HepG2 (cell line): ENCODE measurements at regions not wholly inside any gene's neighbourhood (a gene's known extent, or its start where the extent isn't known, plus 50 kb on each side); places are given as distances from the start of the nearest gene placed in this dataset.
A peak's percentile ranks its signal among the peaks of the same experiment; 100 is the strongest.

Experiments
- ATAC-seq: fragments of 200-7000 bp; cut with Tn5 transposase; 3 replicates; pipeline ENCODE4 v1.9.1; 2020; ENCODE audit warnings: mild to moderate bottlenecking, moderate library complexity
- BruUV-seq: library from RNA; stranded (reverse); fragments of 400-500 nt; replicated peaks from 2 replicates; lab custom pipeline; 2021; lab: Mats Ljungman, UMichigan
- CTCF ChIA-PET: fragments of 300-600 bp; formaldehyde crosslinking; extraction: SDS; loops from one replicate; lab custom pipeline; 2021; ENCODE audit warnings: low total read pairs, inconsistent platforms, low intra/inter-chr PET ratio; lab: Yijun Ruan, JAX
- POLR2A ChIA-PET: fragments of 350-600 bp; sonication (Branson Sonifier 250); formaldehyde crosslinking; loops from one replicate; lab custom pipeline; 2020; ENCODE audit warnings: antibody characterized with exemption, inconsistent platforms; lab: Yijun Ruan, JAX
- DNase-seq: peaks from one replicate; pipeline ENCODE4 v3.0.0-alpha.2; 2015; ENCODE audit warnings: low spot score
- FAIRE-seq: peaks from 3 replicates; lab custom pipeline; 2011; peaks lifted over from hg19 to GRCh38; lab: Jason Lieb, UNC
- H2AFZ ChIP-seq: one replicate; pipeline ENCODE4 v1.6.1; 2011; ENCODE audit warnings: low read length, inconsistent platforms
- H3K27ac ChIP-seq: fragments of 300-600 bp; 3 replicates; pipeline ENCODE4 v1.8.0; 2011; ENCODE audit warnings: mixed run types, mild to moderate bottlenecking, mixed read lengths, low read length, inconsistent platforms; ENCODE audit not compliant: insufficient read depth; ENCODE audit errors: extremely low read length
- H3K27me3 ChIP-seq, 2 experiments: fragments of 200-600 bp in 1 of 2; 2 replicates in 1 of 2; 3 replicates in 1 of 2; pipeline versions ENCODE4 v1.6.0 to v1.8.0; 2011; ENCODE audit warnings: low read length in 2 of 2, mild to moderate bottlenecking in 2 of 2, moderate library complexity in 2 of 2, inconsistent platforms in 1 of 2; ENCODE audit not compliant: insufficient read depth in 2 of 2, control insufficient read depth in 1 of 2
- H3K36me3 ChIP-seq, 2 experiments: fragments of 200-600 bp in 1 of 2; replicated peaks in 1 of 2; 2 replicates in 1 of 2; 3 replicates in 1 of 2; pipeline versions ENCODE4 v1.5.1 to v1.8.0; 2011; ENCODE audit warnings: low read length in 2 of 2, inconsistent platforms in 1 of 2; ENCODE audit not compliant: insufficient read depth in 2 of 2, control insufficient read depth in 1 of 2
- H3K4me1 ChIP-seq: 2 replicates; pipeline ENCODE4 v1.5.1; 2012; ENCODE audit warnings: low read length, inconsistent platforms; ENCODE audit not compliant: insufficient read depth
- H3K4me2 ChIP-seq: 2 replicates; pipeline ENCODE4 v1.6.0; 2011; ENCODE audit warnings: low read depth, low read length, inconsistent platforms
- H3K4me3 ChIP-seq, 3 experiments: fragments of 200-600 bp in 1 of 3; sonication (generic), shearing (Covaris generic) in 1 of 3; replicated peaks in 1 of 3; 2 replicates each; pipeline ENCODE4 v1.5.1; 2011 to 2016; ENCODE audit warnings: low read length in 3 of 3, inconsistent platforms in 2 of 3, low read depth in 2 of 3, mild to moderate bottlenecking in 2 of 3, control low read depth in 1 of 3, mixed read lengths in 1 of 3; ENCODE audit not compliant: insufficient read depth in 1 of 3
- H3K79me2 ChIP-seq: one replicate; pipeline ENCODE4 v1.6.1; 2011; ENCODE audit warnings: low read length, inconsistent platforms; ENCODE audit not compliant: insufficient read depth
- H3K9ac ChIP-seq: 2 replicates; pipeline ENCODE4 v1.6.0; 2011; ENCODE audit warnings: mild to moderate bottlenecking, low read depth, low read length, inconsistent platforms; ENCODE audit not compliant: insufficient read depth
- H3K9me3 ChIP-seq: 2 replicates; pipeline ENCODE4 v1.5.1; 2012; ENCODE audit warnings: mild to moderate bottlenecking, low read length
- H4K20me1 ChIP-seq: 2 replicates; pipeline ENCODE4 v1.6.0; 2011; ENCODE audit warnings: inconsistent platforms, mild to moderate bottlenecking, low read length, moderate library complexity; ENCODE audit not compliant: insufficient read depth
- ADNP ChIP-seq: sonication (generic); formaldehyde crosslinking; IDR thresholded peaks from 2 replicates; pipeline ENCODE4 v1.4.0; 2020; ENCODE audit warnings: missing genetic modification reagents
- CEBPB ChIP-seq: IDR thresholded peaks from 2 replicates; pipeline ENCODE4 v1.6.1; 2011; ENCODE audit warnings: low read depth, low read length, improper control_type of control experiment, borderline replicate concordance
- CREM ChIP-seq, 2 experiments: sonication (generic) in 1 of 2; formaldehyde crosslinking in 1 of 2; IDR thresholded peaks; 2 replicates each; pipeline versions ENCODE4 v1.4.0 to v1.6.1; 2016 to 2020; ENCODE audit warnings: antibody characterized with exemption in 1 of 2, mild to moderate bottlenecking in 1 of 2, missing genetic modification reagents in 1 of 2
- GATA4 ChIP-seq: sonication (generic); IDR thresholded peaks from 2 replicates; pipeline ENCODE4 v1.6.1; 2016; ENCODE audit warnings: antibody characterized with exemption, low read depth, borderline replicate concordance
- KDM6A ChIP-seq: IDR thresholded peaks from 2 replicates; pipeline ENCODE4 v1.6.1; 2016; ENCODE audit warnings: low read depth
- MAFF ChIP-seq: IDR thresholded peaks from 2 replicates; pipeline ENCODE4 v1.6.1; 2011; ENCODE audit warnings: low read depth, low read length, improper control_type of control experiment
- MAFK ChIP-seq, 2 experiments: IDR thresholded peaks in 1 of 2; conservative IDR thresholded peaks in 1 of 2; 2 replicates each; pipeline ENCODE4 v1.6.1; 2011; ENCODE audit warnings: improper control_type of control experiment in 2 of 2, low read length in 2 of 2
- SIX4 ChIP-seq: sonication (generic); formaldehyde crosslinking; IDR thresholded peaks from 2 replicates; pipeline ENCODE4 v1.4.0; 2020; ENCODE audit warnings: missing genetic modification reagents
- U2AF1 ChIP-seq: fragments of 200-400 bp; formaldehyde crosslinking; optimal IDR thresholded peaks from 2 replicates; pipeline ENCODE3; 2017; ENCODE audit warnings: mild to moderate bottlenecking, low read depth, low read length
- ZFX ChIP-seq: sonication (generic); formaldehyde crosslinking; IDR thresholded peaks from 2 replicates; pipeline ENCODE4 v1.4.0; 2020; ENCODE audit warnings: mild to moderate bottlenecking, low read depth, missing genetic modification reagents, moderate library complexity
- ZNF335 ChIP-seq: sonication (generic); formaldehyde crosslinking; IDR thresholded peaks from 2 replicates; pipeline ENCODE4 v1.4.0; 2020; ENCODE audit warnings: missing genetic modification reagents
- ZNF737 ChIP-seq: sonication (generic); formaldehyde crosslinking; IDR thresholded peaks from 2 replicates; pipeline ENCODE4 v1.5.0; 2020; ENCODE audit warnings: missing genetic modification reagents, mild to moderate bottlenecking, borderline replicate concordance
- WGBS: methylation state at CpG from one replicate; pipeline ENCODE4 v1.1.6; 2017; ENCODE audit warnings: low lambda C conversion rate; 5-methylcytosine and 5-hydroxymethylcytosine counted together
- in situ Hi-C: cut with HindIII; loops from 2 replicates; pipeline ENCODE4 v1.10.0; 2017; ENCODE audit warnings: low pct_unique_long_range_greater_than_20kb; ENCODE audit not compliant: extremely low pct_ligation_motif_present
- intact Hi-C: fragments of 100-400 bp; cut with micrococcal nuclease; formaldehyde crosslinking; loops from one replicate; pipeline ENCODE4 v1.10.0; 2022; ENCODE audit not compliant: unreplicated experiment
- TF ChIP-seq, protein P1 (sequence below), 2 experiments: sonication (generic) in 1 of 2; formaldehyde crosslinking in 1 of 2; IDR thresholded peaks; 2 replicates each; pipeline versions ENCODE4 v1.4.0 to v1.6.1; 2018 to 2020; ENCODE audit warnings: missing genetic modification reagents in 2 of 2, borderline replicate concordance in 1 of 2, low read depth in 1 of 2, mild to moderate bottlenecking in 1 of 2, missing biosample characterization in 1 of 2
- TF ChIP-seq, protein P2 (sequence below): sonication (generic); formaldehyde crosslinking; IDR thresholded peaks from 2 replicates; pipeline ENCODE4 v1.5.0; 2020; ENCODE audit warnings: missing genetic modification reagents, mild to moderate bottlenecking, borderline replicate concordance
- TF ChIP-seq, protein P3 (sequence below): sonication (generic); formaldehyde crosslinking; IDR thresholded peaks from 2 replicates; pipeline ENCODE4 v1.5.1; 2020; ENCODE audit warnings: mild to moderate bottlenecking, moderate library complexity, missing genetic modification reagents

DNA sequence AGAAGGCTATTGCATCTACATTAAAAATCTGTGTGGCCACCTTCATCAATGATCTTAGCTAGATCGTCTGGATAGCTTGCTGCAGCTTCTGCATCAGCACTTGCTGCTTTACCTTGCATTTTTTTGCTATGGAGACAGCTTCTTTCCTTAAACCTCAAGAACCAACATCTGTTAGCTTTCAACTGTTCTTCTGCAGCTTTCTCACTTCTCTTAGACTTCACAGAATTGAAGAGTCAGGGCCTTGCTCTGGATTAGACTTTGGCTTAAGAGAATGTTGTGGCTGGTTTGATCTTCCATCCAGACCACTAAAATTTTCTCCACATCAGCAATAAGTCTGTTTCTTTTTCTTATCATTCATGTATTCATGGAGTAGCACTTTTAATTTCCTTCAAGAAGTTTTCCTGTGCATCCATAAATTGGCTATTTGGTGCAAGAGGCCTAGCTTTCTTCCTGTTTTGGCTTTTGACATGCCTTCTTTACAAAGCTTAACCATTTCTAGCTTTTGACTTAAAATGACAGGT lies 54.4 kb upstream of the MAP4K4 start:
- BruUV-seq, result no TSS peak
- no peaks in the 10 kb centered on the region for H4K20me1 ChIP-seq
- no peaks in the 10 kb centered on the region for H3K9me3 ChIP-seq
- no peak for DNase-seq
- 55% methylated on average over 1 of the region's 1 CpG for WGBS
- no peak for TF ChIP-seq ZFX (CRISPR knock-in tag)
- no peak for TF ChIP-seq KDM6A
- TF ChIP-seq CEBPB, result no peak
- no peak for TF ChIP-seq ADNP (CRISPR knock-in tag)
- no peak for TF ChIP-seq U2AF1
- no peak for TF ChIP-seq GATA4
- TF ChIP-seq CREM (IDR thresholded peaks at IDR 0.05), result no peak
- no peak for TF ChIP-seq CREM (CRISPR knock-in tag; IDR thresholded peaks at IDR 0.05)
- 0 out of 2 replicates have a peak, but pooled peaks have one; percentile 22 for TF ChIP-seq MAFF
- no peak for TF ChIP-seq SIX4 (CRISPR knock-in tag)
- TF ChIP-seq, protein P1, sequence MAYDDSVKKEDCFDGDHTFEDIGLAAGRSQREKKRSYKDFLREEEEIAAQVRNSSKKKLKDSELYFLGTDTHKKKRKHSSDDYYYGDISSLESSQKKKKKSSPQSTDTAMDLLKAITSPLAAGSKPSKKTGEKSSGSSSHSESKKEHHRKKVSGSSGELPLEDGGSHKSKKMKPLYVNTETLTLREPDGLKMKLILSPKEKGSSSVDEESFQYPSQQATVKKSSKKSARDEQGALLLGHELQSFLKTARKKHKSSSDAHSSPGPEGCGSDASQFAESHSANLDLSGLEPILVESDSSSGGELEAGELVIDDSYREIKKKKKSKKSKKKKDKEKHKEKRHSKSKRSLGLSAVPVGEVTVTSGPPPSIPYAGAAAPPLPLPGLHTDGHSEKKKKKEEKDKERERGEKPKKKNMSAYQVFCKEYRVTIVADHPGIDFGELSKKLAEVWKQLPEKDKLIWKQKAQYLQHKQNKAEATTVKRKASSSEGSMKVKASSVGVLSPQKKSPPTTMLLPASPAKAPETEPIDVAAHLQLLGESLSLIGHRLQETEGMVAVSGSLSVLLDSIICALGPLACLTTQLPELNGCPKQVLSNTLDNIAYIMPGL (CRISPR knock-in tag; IDR thresholded peaks at IDR 0.05; ENCODE audit: borderline replicate concordance in 1 of 2, low read depth in 1 of 2), result no peak
- TF ChIP-seq MAFK (conservative IDR thresholded peaks at IDR 0.05 in 1 of 2, IDR thresholded peaks at IDR 0.05 in 1 of 2; ENCODE audit: low read length in 2 of 2), result peak; percentile 60 to 61
- TF ChIP-seq, protein P2, sequence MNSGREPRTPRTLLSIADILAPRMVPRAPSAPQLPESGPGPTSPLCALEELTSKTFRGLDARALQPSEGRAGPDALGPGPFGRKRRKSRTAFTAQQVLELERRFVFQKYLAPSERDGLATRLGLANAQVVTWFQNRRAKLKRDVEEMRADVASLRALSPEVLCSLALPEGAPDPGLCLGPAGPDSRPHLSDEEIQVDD (CRISPR knock-in tag), result no peak
- TF ChIP-seq, protein P3, sequence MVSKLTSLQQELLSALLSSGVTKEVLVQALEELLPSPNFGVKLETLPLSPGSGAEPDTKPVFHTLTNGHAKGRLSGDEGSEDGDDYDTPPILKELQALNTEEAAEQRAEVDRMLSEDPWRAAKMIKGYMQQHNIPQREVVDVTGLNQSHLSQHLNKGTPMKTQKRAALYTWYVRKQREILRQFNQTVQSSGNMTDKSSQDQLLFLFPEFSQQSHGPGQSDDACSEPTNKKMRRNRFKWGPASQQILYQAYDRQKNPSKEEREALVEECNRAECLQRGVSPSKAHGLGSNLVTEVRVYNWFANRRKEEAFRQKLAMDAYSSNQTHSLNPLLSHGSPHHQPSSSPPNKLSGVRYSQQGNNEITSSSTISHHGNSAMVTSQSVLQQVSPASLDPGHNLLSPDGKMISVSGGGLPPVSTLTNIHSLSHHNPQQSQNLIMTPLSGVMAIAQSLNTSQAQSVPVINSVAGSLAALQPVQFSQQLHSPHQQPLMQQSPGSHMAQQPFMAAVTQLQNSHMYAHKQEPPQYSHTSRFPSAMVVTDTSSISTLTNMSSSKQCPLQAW (CRISPR knock-in tag), result no peak
- TF ChIP-seq ZNF335 (CRISPR knock-in tag), result no peak
- TF ChIP-seq ZNF737, result no peak
- CTCF ChIA-PET, result no interaction called here
- H3K27me3 ChIP-seq, result no peaks in the 10 kb centered on the region
- H3K9ac ChIP-seq, result no peak overlapping the region
- H3K27ac ChIP-seq, result no peak overlapping the region
- H3K4me3 ChIP-seq, result no peak overlapping the region
- POLR2A ChIA-PET, result no interaction called here
- intact Hi-C loops, result no loop called here
- H3K36me3 ChIP-seq, result no peaks in the 10 kb centered on the region
- in situ Hi-C loops, result no loop called here
- no peak overlapping the region for H3K4me2 ChIP-seq
- no peaks in the 10 kb centered on the region for H3K79me2 ChIP-seq
- no peak for FAIRE-seq
- ATAC-seq, result no peak
- peaks cover 23% of the 10 kb centered on the region for H3K4me1 ChIP-seq
- no peak overlapping the region for H2AFZ ChIP-seq
